Neuronal stem cell (in vitro differentiated cells): ENCODE measurements at regions not wholly inside any gene's neighbourhood (a gene's known extent, or its start where the extent isn't known, plus 50 kb on each side); places are given as distances from the start of the nearest gene placed in this dataset.
"Not testable (repeated sequence)": the region's sequence is repeated elsewhere in the genome, so short reads cannot be mapped to it uniquely, and the experiment has no call there.

Source experiments
- DNase-seq: peaks from one replicate; pipeline ENCODE4 v3.0.0-alpha.2; 2013; ENCODE audit warnings: low spot score
- H2AFZ ChIP-seq: one replicate; pipeline ENCODE4 v1.6.1; 2013; ENCODE audit warnings: mild to moderate bottlenecking, low read length, inconsistent platforms
- H2AK5ac ChIP-seq: 2 replicates; pipeline ENCODE4 v1.6.1; 2013; ENCODE audit warnings: low read depth, mild to moderate bottlenecking, inconsistent platforms, low read length, moderate library complexity, mixed read lengths
- H2BK120ac ChIP-seq: 2 replicates; pipeline ENCODE4 v1.6.1; 2013; ENCODE audit warnings: low read depth, mild to moderate bottlenecking, inconsistent platforms, low read length, moderate library complexity, mixed read lengths
- H2BK12ac ChIP-seq: one replicate; pipeline ENCODE4 v1.6.1; 2013; ENCODE audit warnings: low read length, inconsistent platforms
- H2BK15ac ChIP-seq: 2 replicates; pipeline ENCODE4 v1.6.1; 2013; ENCODE audit warnings: mild to moderate bottlenecking, low read length, inconsistent platforms, mixed read lengths
- H2BK5ac ChIP-seq: one replicate; pipeline ENCODE4 v1.6.1; 2013; ENCODE audit warnings: inconsistent platforms, mild to moderate bottlenecking, low read length, moderate library complexity
- H3K14ac ChIP-seq: one replicate; pipeline ENCODE4 v1.6.1; 2013; ENCODE audit warnings: low read length, inconsistent platforms
- H3K18ac ChIP-seq: 2 replicates; pipeline ENCODE4 v1.6.1; 2013; ENCODE audit warnings: low read length, inconsistent platforms
- H3K23ac ChIP-seq: 2 replicates; pipeline ENCODE4 v1.6.1; 2013; ENCODE audit warnings: low read depth, mild to moderate bottlenecking, mixed read lengths, low read length, inconsistent platforms; ENCODE audit not compliant: poor library complexity
- H3K27ac ChIP-seq: replicated peaks from 3 replicates; pipeline ENCODE4 v1.5.1; 2013; ENCODE audit warnings: low read length, inconsistent platforms
- H3K27me3 ChIP-seq, 3 experiments: 2 replicates each; pipeline ENCODE4 v1.6.1; 2013; ENCODE audit warnings: low read length in 3 of 3, mild to moderate bottlenecking in 2 of 3, inconsistent platforms in 1 of 3, low read depth in 1 of 3, mixed read lengths in 1 of 3, moderate library complexity in 1 of 3; ENCODE audit not compliant: control insufficient read depth in 3 of 3, insufficient read depth in 3 of 3
- H3K36me3 ChIP-seq, 2 donors: replicated peaks in 1 of 2; 2 replicates each; pipeline ENCODE4 v1.6.1; 2013; ENCODE audit warnings: low read length in 2 of 2; ENCODE audit not compliant: control insufficient read depth in 2 of 2, insufficient read depth in 2 of 2
- H3K4ac ChIP-seq: 2 replicates; pipeline ENCODE4 v1.6.1; 2013; ENCODE audit warnings: inconsistent platforms, mild to moderate bottlenecking, low read length, moderate library complexity
- H3K4me1 ChIP-seq, 2 donors: 1 replicate in 1 of 2; 2 replicates in 1 of 2; pipeline ENCODE4 v1.6.1; 2013; ENCODE audit warnings: low read length in 2 of 2, low read depth in 1 of 2; ENCODE audit not compliant: control insufficient read depth in 2 of 2, insufficient read depth in 1 of 2
- H3K4me2 ChIP-seq: one replicate; pipeline ENCODE4 v1.6.1; 2013; ENCODE audit warnings: mild to moderate bottlenecking, low read length, inconsistent platforms; ENCODE audit not compliant: insufficient read depth, poor library complexity, severe bottlenecking
- H3K4me3 ChIP-seq, 2 donors: 2 replicates each; pipeline ENCODE4 v1.5.1; 2013; ENCODE audit warnings: low read length in 2 of 2, mild to moderate bottlenecking in 2 of 2, inconsistent platforms in 1 of 2, moderate library complexity in 1 of 2
- H3K79me1 ChIP-seq: one replicate; pipeline ENCODE4 v1.6.1; 2013; ENCODE audit warnings: low read depth, mild to moderate bottlenecking, inconsistent platforms, low read length, moderate library complexity
- H3K9ac ChIP-seq: one replicate; pipeline ENCODE4 v1.6.1; 2013; ENCODE audit warnings: mild to moderate bottlenecking, low read depth, low read length, inconsistent platforms; ENCODE audit not compliant: poor library complexity
- H3K9me3 ChIP-seq, 2 donors: replicated peaks in 1 of 2; 2 replicates each; pipeline versions ENCODE3 to v1.6.1; 2013; ENCODE audit warnings: low read length in 2 of 2, mild to moderate bottlenecking in 2 of 2, inconsistent platforms in 1 of 2, low read depth in 1 of 2, mixed read lengths in 1 of 2, moderate library complexity in 1 of 2; ENCODE audit not compliant: control insufficient read depth in 2 of 2, insufficient read depth in 1 of 2
- H4K8ac ChIP-seq: one replicate; pipeline ENCODE4 v1.6.1; 2013; ENCODE audit warnings: low read depth, mild to moderate bottlenecking, inconsistent platforms, low read length, moderate library complexity
- H4K91ac ChIP-seq: one replicate; pipeline ENCODE4 v1.6.1; 2013; ENCODE audit warnings: low read length, low read depth, mild to moderate bottlenecking, inconsistent platforms; ENCODE audit not compliant: poor library complexity
- WGBS, 2 donors: extraction: QIAGEN DNeasy Blood & Tissue Kit; methylation state at CpG; one replicate each; pipeline ENCODE4 v1.1.7; 2013; ENCODE audit warnings: missing lambda C conversion rate in 2 of 2, mixed read lengths in 1 of 2; ENCODE audit not compliant: insufficient read length in 2 of 2, insufficient replicate concordance in 1 of 2; ENCODE audit errors: extremely low coverage in 2 of 2; 5-methylcytosine and 5-hydroxymethylcytosine counted together

GRCh38 chr16:6751191-6751590 is 581.5 kb upstream of the RBFOX1 start:
- no peak overlapping the region for H3K27ac ChIP-seq
- H3K4me3 ChIP-seq: no peak overlapping the region
- no peaks in the 10 kb centered on the region for H3K79me1 ChIP-seq
- no peak overlapping the region for H3K4ac ChIP-seq
- no peaks in the 10 kb centered on the region for H3K4me1 ChIP-seq
- no peak overlapping the region for H4K91ac ChIP-seq
- WGBS, 2 donors: no CpG with 5 or more reads among the region's 1 CpG
- H3K18ac ChIP-seq: no peak overlapping the region
- no peak overlapping the region for H2BK12ac ChIP-seq
- no peak overlapping the region for H2BK120ac ChIP-seq
- H3K4me2 ChIP-seq: no peak overlapping the region
- H2AFZ ChIP-seq: no peak overlapping the region
- no peaks in the 10 kb centered on the region for H3K27me3 ChIP-seq
- H3K14ac ChIP-seq: no peak overlapping the region
- H2AK5ac ChIP-seq: no peak overlapping the region
- no peak overlapping the region for H3K23ac ChIP-seq
- H2BK5ac ChIP-seq: no peak overlapping the region
- no peaks in the 10 kb centered on the region for H3K36me3 ChIP-seq
- H3K9me3 ChIP-seq: no peaks in the 10 kb centered on the region
- DNase-seq: no peak
- H4K8ac ChIP-seq: no peak overlapping the region
- no peak overlapping the region for H3K9ac ChIP-seq
- no peak overlapping the region for H2BK15ac ChIP-seq

- Histone ChIP-seq H3K4me2 (no peak overlapping the region), H3K4me1 (no peaks in the 10 kb centered on the region), H2AFZ (no peak overlapping the region), H2BK15ac (no peak overlapping the region), H3K23ac (no peak overlapping the region), H2BK5ac (no peak overlapping the region), H3K9me3 (no peaks in the 10 kb centered on the region), H2BK120ac (no peak overlapping the region), H2BK12ac (no peak overlapping the region), H3K79me1 (no peaks in the 10 kb centered on the region), H3K4me3 (no peak overlapping the region), H3K9ac (no peak overlapping the region), H4K91ac (no peak overlapping the region), H3K36me3 (no peaks in the 10 kb centered on the region), H2AK5ac (no peak overlapping the region), H3K4ac (no peak overlapping the region), H4K8ac (no peak overlapping the region), H3K14ac (no peak overlapping the region), H3K27me3 (no peaks in the 10 kb centered on the region), H3K18ac (no peak overlapping the region), H3K27ac (no peak overlapping the region)
- no peak for DNase-seq
- WGBS, 2 donors: no CpG with 5 or more reads among the region's 4 CpGs
These were observed 582.9 kb upstream of the RBFOX1 start for GRCh38 chr16:6749698-6750097.

GRCh38 chr16:6736302-6736701 is 596.3 kb upstream of the RBFOX1 start:
- not testable (repeated sequence) for H3K4me3 ChIP-seq, H3K27ac ChIP-seq, H2AK5ac ChIP-seq, H2BK120ac ChIP-seq, H3K4ac ChIP-seq, H3K9me3 ChIP-seq, H3K36me3 ChIP-seq, DNase-seq, H4K8ac ChIP-seq, H3K9ac ChIP-seq, H4K91ac ChIP-seq, H3K79me1 ChIP-seq, H3K23ac ChIP-seq, H3K14ac ChIP-seq, H3K27me3 ChIP-seq, H2BK12ac ChIP-seq, H3K4me2 ChIP-seq, H2BK15ac ChIP-seq, H2AFZ ChIP-seq, H3K4me1 ChIP-seq, H2BK5ac ChIP-seq, H3K18ac ChIP-seq
- WGBS, 2 donors: no CpG with 5 or more reads among the region's 2 CpGs

- no CpG with 5 or more reads among the region's 3 CpGs for WGBS, 2 donors
- Histone ChIP-seq H3K4ac (no peak overlapping the region), H3K9me3 (no peaks in the 10 kb centered on the region), H3K9ac (no peak overlapping the region), H3K27ac (no peak overlapping the region), H3K14ac (no peak overlapping the region), H3K4me2 (no peak overlapping the region), H3K18ac (no peak overlapping the region), H2BK5ac (no peak overlapping the region), H3K27me3 (no peaks in the 10 kb centered on the region), H3K4me3 (no peak overlapping the region), H3K36me3 (no peaks in the 10 kb centered on the region), H2BK120ac (no peak overlapping the region), H2AFZ (no peak overlapping the region), H4K91ac (no peak overlapping the region), H3K79me1 (no peaks in the 10 kb centered on the region), H3K23ac (no peak overlapping the region), H4K8ac (no peak overlapping the region), H2BK15ac (no peak overlapping the region), H3K4me1 (no peaks in the 10 kb centered on the region), H2AK5ac (no peak overlapping the region), H2BK12ac (no peak overlapping the region)
- DNase-seq: no peak
These were observed 597.0 kb upstream of the RBFOX1 start for GRCh38 chr16:6735631-6736030.
